Stimulated activated CD8-positive, alpha-beta memory T cell treated with anti-CD3 and anti-CD28 coated beads, Interleukin-15, amount 100 ng/mL, for 24 hours (primary cell): ENCODE measurements at regions not wholly inside any gene's neighbourhood (a gene's known extent, or its start where the extent isn't known, plus 50 kb on each side); places are given as distances from the start of the nearest gene placed in this dataset.

ENCODE experiments used
- DNase-seq: peaks from one replicate; pipeline ENCODE4 v3.0.0-alpha.2; 2020; ENCODE audit warnings: low read depth

GRCh38 chr3:159534496-159534895, 454.1 kb upstream of the IL12A start:
- no peak for DNase-seq

- no peak for DNase-seq
Measured at GRCh38 chr3:159536876-159537275, 451.8 kb upstream of the IL12A start.

GRCh38 chr3:159538507-159538906, 450.1 kb upstream of the IL12A start:
- no peak for DNase-seq

GRCh38 chr3:159540882-159541495, 447.6 kb upstream of the IL12A start:
- no peak for DNase-seq

GRCh38 chr3:159548675-159549335, 439.8 kb upstream of the IL12A start:
- no peak for DNase-seq

- no peak for DNase-seq
Measured at GRCh38 chr3:159555205-159555604, 433.4 kb upstream of the IL12A start.

GRCh38 chr3:159559771-159560170, 428.9 kb upstream of the IL12A start:
- DNase-seq: no peak

- DNase-seq: no peak
Measured at GRCh38 chr3:159560214-159560979, 428.2 kb upstream of the IL12A start.

- no peak for DNase-seq
Measured at GRCh38 chr3:159565313-159565712, 423.3 kb upstream of the IL12A start.

GRCh38 chr3:159583662-159584061, 405.0 kb upstream of the IL12A start:
- DNase-seq: no peak

GRCh38 chr3:159584421-159584820, 404.2 kb upstream of the IL12A start:
- no peak for DNase-seq

- no peak for DNase-seq
Measured at GRCh38 chr3:159586571-159587202, 401.9 kb upstream of the IL12A start.

- no peak for DNase-seq
Measured at GRCh38 chr3:159593927-159594605, 394.6 kb upstream of the IL12A start.

GRCh38 chr3:159600291-159600690, 388.3 kb upstream of the IL12A start:
- no peak for DNase-seq

GRCh38 chr3:159604151-159604581, 384.5 kb upstream of the IL12A start:
- no peak for DNase-seq

- no peak for DNase-seq
Measured at GRCh38 chr3:159605101-159605500, 383.5 kb upstream of the IL12A start.

- DNase-seq: no peak
Measured at GRCh38 chr3:159605776-159606175, 382.9 kb upstream of the IL12A start.

GRCh38 chr3:159607856-159608255, 380.8 kb upstream of the IL12A start:
- DNase-seq: no peak

- DNase-seq: no peak
Measured at GRCh38 chr3:159608311-159608710, 380.3 kb upstream of the IL12A start.

- no peak for DNase-seq
Measured at GRCh38 chr3:159609625-159610024, 379.0 kb upstream of the IL12A start.

GRCh38 chr3:159616234-159616825, 372.3 kb upstream of the IL12A start:
- no peak for DNase-seq
